NCI-H2171 (cell line): ENCODE measurements at regions not wholly inside any gene's neighbourhood (a gene's known extent, or its start where the extent isn't known, plus 50 kb on each side); places are given as distances from the start of the nearest gene placed in this dataset.

ENCODE experiments used
- DNase-seq: peaks from one replicate; lab custom pipeline; 2025; lab: John Stamatoyannopoulos, UW

DNA sequence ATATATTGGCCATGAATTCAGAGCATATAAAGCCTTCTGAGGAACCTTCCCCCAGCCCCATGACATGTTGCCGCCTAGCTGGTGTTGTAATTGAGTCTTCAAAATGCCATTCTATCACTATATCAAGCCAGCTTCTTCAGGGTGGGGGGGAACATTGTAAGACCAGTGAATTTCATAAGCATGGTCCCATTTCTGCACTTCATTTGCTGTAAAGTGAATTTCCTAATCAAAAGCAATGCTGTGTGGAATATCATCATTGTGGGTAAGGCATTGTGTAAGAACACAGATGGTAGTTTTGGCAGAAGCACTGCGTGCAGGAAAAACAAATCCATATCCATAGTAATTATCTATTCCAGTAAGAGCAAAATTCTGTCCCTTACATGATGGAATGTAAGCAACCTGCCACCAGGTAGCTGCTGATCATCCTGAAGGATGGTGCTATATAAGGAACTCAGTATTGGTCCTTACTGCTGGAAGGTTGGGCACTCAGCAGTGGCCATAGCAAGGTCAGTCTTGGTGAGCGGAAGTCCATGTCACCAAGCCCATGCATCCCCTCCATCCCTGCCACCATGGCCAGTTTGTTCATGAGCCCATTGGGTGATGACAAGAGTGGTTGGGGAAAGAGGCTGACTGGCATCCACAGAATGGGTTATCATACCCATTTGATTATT is 159.4 kb downstream of the COPS8 start:
- DNase-seq = no peak

DNA sequence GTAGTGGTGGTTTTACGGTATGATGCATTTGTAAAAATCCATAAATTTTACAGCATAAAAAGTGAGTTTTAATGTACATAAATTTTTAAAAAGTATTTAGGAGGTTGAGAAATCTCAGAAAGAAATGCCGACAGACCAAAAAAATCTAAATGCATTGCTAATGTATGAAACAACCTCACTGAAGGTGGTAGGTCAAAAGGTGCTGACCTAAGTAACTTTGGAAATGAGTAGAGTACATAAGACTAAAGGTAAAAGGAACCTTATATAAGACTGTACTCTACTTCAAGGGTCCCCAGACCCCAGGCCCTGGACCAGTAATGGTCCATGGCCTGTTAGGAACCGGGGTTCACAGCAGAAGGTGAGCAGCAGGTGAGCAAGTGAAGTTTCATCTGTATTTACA is 163.4 kb downstream of the COL6A3 start:
- no peak for DNase-seq

DNA sequence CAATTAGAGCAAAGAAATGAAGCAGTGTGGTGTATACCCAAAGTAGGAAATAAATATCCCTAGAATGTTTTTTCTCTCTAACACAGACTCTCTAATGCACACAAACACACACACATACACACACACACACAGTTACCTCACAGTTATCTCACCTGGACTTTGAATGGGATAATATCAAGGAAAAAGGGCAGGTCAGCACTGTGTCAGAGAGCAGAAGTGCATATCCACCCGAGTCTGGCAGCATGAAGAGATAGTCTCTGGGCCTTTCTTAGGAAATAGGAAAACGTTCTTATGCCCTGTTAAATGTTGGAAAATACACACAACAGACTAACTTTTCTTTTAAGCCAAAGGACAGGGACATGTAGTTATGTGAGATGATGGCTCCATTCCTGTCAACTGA is 162.0 kb downstream of the COL6A3 start:
- DNase-seq = no peak

DNA sequence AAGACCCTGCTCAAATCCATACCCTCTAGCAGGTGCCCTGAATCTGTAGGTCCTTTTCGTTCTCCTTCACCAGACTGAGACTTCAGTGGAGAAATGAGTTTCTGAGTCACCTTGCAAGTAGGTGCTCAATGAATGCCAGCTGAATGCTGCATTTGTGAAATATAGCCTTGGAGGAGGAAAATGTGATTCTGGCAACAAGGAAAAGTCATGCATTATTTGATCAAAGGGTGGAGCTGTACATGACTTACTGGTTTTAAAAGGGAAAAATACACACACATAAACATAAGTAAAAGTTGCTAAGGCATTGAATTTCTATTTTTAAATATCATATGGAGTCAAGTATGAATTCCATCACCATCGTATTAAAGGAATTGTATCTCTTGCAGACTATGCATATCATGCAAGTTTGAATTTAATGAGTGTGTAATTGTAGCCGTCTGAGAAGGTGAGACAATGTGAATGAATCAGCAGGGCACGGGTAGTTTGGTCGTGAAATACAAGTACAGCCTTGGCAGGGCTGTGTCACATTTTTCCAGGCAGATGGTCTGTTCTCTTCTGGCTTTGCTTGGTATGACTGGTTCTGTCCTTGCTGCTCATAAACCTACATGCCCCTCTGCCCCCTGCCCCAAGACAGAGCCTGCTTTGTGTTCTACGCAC is 160.8 kb downstream of the COL6A3 start:
- no peak for DNase-seq

DNA sequence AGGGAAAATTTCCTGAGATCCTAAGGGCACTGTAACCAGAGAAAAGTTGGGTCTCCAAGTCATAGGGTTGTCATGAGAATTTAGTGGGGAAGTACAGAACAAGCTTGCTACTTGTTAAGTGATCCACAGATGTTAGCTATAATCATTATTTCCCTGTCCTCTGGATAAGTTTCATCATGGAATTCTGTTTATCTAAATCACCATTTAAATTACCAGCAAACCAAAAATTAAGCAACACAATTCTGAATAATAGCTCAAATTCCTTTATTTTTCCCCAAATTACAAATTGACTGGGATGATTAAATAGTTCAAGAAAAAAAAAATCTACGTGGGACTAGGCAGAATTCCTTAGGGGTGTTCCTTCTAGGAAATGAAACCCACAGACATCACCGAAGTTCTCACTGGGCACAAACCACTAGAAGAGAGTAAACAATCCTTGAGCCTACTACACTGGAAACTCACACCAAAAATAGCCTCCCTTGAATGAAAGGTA is 159.5 kb downstream of the COL6A3 start:
- no peak for DNase-seq

DNA sequence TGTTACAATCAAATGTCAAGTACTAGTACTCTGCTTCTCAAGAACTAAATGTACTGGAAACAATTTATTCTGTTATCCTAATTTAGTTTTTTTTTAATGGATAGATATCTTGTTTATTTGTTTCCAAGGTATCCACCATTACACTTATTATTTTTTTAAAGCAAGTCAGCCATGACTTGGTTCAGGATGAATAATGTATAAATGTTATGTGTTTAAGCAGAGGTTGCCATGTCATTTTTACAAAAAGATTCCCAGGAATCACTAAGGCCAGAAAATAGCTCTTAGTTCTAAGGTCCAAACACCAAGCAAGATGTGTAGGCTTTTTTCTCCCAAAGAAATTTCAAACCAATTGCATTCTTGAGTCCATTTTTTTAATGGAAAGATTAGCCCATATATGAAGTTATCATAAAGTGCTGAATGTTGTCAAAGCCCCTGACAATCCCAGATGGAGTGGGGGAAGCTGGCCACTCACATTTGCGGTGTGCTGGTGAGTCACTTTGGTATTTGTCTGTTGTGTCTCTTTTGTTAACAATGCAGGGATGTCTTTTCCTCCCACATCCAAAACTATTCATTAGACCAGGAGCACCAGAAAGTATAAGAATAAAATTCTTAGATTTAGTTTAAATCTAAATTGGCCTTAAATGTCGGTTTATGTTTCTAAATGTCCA is 158.9 kb downstream of the COL6A3 start:
- DNase-seq = no peak

DNA sequence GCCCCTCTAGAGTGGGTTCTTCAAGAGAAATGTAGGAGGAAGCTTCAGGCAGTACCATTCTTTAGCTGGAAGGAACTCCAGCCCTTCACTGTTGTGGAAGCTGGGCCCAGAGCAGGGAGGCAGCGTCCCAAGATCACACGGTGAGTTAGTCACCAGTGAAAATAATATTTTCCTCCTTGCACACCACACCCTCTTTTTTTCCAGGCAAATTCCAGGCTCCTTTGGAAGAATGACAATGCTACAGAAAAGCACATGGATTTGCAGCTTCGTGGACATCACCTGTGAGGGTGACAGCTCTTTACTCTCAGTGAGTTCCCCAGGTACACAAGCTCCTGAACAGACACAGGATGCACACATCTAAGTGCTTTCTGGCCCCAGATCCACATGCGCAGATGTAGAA is 157.1 kb downstream of the COL6A3 start:
- DNase-seq = no peak

DNA sequence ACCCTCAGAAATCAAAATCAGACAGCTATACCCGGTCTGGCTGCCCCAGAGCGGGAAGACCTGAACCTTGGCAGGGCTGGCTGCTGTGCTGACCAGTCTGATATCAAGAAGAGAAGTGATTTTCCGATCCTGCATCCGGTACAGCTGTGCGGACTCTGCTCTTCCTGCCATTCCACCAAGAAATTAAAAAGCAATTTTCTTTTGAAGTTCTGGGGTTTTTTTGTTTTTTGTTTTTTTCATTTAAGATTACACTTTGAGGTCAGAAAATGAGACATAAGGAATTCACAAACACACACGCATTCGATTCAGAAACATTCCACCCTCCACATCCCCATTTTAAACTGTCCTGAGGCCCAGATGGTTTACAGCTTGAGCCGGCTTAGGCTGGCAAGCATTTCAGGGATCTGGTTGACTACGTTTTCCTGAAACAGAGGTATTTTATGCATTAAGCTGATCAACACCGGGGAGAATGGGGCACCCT is 156.5 kb downstream of the COL6A3 start:
- no peak for DNase-seq

DNA sequence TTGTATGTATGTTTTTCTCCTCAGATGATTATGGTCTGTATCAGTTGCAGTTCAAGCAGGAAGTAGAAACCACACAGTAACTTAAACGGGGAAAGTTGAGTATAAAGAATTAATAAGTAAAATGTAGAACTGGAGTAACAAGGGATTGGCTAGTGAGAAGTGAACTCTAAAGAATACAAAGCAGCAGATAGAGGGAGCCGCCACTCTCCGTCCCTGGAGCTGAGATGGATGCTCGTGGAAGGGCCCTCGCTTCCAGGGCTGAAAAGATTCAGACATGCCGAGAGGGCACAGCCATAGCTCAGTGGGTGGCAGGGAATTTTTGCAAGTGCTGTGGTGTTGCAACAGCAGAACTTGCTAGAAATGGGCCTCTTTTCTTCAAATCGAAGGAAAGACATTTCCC is 155.8 kb downstream of the COL6A3 start:
- DNase-seq = no peak

DNA sequence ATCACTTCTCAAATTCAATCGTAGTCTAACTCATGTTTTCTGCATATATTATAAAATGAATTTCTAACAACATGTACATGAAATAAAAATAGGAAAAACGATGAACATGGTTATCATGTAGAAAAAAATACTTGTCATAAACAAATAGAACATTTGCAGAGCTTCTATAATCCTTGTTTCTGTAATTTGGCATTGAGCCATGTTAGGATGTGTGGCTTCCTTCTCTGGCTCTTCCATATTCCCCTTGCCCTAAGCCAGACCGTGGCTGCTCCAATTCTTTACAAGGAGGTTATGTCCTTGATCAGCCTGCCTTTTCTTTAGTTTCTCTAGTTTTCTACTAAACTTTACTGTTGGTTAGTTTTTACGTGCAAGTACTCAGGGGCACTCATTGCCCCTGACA is 155.3 kb downstream of the COL6A3 start:
- no peak for DNase-seq

DNA sequence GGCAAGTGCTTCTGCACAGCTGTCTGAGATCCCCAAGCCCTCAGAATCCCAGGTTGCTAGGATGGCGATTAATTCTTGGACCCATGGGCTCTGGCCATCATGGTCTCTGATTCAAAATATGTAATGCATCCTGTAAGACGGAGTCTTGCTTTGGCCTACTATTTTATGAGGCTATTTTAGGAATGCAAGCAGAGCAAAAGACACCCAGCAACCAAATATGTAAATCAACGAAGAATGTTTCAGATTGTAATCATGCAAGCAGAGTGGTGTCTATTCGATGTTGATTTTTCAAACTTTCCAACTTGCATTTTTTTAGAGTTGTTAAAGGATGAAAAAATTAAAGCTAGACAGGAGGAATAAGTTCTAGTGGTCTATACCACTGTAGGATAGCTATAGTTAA is 154.8 kb downstream of the COL6A3 start:
- no peak for DNase-seq

DNA sequence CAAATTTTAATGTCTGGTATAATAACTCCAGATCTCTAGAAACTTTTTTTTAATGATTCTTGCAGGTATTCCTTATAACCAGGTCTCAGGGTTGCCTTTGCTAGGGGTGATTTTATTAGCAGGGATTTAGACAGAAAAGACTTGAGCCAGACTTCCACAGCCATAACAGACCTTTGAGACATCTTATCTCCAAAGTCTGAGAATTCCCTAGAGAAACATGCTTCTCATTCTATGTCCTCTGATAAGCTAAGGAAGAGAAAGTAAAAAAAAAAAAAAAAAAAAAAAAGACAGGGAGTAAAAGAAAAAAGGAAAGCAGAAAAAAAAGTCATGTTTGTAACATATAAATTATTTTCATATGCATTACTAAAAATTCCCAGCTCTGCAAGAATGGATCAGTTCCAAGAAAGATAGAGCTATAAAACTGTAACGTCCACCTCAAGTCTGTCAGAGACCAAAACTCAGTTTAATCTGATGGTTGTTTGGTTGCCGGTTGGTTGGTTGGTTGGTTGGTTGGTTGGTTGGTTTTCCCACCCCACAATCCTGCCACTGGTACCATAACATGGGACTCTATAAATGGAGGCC is 153.8 kb downstream of the COL6A3 start:
- no peak for DNase-seq

DNA sequence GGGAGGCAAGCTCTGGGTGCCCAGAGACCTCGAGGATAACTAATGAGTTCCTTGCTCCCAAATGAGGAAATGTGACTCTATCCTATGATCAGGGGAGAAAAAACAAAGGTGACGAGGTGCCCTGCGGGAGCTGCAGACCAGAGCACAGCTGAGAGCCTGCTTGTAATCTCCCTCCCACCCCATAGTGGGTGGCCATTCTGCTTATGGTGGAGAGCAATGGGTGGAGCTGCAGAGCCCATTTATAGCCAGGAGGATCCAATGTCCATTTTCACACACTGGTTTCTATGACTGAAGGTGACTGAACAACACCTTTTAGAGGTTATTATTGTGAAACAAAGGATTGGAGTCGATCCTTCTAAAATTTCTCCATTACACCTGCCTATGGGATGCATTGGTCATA is 153.3 kb downstream of the COL6A3 start:
- DNase-seq = no peak

DNA sequence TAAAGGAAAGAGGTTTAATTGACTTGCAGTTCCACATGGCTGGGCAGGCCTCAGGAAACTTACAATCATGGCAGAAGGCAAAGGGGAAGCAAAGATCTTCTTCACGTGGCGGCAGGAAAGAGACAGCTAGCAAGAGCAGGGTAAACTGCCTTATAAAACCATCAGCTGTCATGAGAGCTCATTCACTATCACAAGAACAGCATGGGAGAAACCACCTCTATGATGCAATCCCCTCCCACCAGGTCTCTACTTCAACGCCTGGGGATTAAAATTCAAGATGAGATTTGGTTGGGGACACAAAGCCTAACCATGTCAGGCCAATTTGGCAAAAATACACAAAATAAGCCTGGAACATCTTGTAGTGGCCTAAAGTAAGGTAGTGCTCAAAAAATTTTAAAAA is 152.6 kb downstream of the COL6A3 start:
- DNase-seq = no peak

DNA sequence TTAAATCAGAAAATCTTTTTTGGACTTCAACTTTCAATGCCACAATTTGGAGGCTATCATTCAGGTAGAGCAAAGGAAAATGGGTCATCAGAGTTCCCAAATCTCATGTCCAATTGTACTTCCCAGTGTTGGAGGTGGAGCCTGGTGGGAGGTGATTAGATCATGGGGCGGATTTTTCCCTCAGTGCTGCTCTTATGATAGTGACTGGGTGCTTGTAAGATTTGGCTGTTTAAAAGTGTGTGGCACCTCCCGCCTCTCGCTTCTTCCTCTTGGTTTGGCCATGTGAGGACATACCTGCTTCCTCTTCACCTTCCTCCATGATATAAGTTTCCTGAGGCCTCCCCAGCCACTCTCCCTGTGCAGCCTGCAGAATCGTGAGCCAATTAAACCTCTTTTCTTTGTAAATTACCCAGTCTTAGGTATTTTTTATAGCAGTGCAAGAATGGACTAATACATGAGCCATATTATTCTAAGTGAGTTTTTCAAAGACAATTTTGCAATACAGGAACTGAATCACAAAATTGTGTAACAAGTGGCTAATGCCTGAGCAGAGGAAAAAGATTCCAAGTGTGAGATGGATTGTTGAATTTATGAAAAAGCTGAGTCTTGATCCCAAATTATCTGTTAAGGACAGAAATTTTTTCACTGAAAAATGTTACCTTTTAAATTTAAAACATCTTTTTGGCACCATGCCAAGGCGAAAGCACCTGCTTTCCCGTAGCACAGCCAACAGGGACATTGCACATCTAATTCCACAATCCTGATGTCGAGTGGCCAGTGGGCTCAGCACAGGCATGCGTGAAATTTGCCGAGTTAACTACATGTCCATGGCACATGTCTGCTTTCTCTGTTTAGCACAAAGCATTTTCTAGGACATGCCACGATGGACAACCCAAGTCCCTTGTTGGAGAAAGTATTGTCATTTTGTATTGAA is 150.9 kb downstream of the COL6A3 start:
- no peak for DNase-seq

DNA sequence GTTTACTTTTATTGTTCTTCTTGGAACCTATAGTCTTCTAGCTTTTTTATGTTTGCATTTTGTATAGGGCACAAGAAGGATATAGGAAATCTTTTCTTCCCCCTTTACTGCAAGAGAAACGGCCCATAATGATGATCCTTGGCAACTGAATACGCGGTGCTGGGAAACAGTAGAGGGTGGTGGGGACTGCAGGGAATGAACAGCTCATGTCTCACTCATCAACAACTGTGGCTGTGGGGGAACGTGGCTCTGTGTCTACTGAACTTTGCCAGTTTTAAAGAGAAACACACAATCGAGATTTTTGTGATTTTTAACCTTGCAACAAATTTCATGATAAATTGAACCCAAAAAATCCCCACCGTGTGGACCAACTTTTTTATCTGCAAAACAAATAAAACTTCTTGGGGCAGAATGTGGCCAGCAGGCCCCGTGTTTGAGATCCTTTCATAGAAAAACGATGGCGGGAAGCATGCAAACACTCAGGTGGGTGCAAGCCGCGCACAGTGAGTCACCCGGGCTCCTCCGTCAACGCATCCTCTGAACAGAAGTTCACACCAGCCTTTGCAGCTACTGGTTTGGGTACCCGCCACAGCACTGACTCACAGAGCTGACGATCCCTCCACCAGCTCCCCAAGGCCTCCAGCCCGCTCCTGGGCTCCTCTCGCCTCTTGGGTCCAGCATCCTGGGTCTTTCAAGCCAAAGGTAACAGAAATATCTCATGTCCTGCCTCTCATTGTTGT is 149.3 kb downstream of the COL6A3 start:
- no peak for DNase-seq

DNA sequence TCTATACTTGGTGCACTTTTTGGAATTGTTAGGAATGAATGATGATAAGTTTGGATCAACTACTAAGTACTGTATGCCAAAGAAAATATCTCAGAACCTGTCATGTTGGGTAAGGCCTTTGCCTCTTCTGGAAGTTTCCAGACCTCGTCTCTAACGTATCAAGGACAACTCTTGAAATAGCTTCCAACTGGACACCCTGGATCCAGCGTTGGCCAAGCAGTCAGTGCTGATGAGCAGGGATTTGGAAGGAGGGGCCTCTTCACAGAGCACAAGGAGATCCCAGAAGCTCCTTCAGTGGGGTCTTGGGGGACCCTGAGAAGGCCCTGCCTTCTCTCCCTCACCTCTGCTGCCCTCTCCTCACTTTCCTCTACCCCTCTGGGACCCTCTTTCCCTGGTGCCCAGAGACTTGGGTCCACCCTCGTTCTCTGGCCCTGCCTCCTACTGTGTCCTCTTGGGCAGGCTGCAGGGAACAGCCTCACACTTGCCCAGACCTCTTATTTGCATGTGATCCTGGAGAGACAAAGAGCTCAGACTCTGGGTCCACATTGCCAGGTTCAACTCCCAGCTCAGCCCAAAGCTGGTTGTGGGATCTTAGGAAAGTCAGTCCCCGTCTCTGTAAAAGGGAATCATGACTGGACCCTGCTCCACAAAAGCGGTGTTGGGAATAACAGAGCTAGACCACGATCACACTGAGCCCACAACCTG is 145.8 kb downstream of the COL6A3 start:
- no peak for DNase-seq

DNA sequence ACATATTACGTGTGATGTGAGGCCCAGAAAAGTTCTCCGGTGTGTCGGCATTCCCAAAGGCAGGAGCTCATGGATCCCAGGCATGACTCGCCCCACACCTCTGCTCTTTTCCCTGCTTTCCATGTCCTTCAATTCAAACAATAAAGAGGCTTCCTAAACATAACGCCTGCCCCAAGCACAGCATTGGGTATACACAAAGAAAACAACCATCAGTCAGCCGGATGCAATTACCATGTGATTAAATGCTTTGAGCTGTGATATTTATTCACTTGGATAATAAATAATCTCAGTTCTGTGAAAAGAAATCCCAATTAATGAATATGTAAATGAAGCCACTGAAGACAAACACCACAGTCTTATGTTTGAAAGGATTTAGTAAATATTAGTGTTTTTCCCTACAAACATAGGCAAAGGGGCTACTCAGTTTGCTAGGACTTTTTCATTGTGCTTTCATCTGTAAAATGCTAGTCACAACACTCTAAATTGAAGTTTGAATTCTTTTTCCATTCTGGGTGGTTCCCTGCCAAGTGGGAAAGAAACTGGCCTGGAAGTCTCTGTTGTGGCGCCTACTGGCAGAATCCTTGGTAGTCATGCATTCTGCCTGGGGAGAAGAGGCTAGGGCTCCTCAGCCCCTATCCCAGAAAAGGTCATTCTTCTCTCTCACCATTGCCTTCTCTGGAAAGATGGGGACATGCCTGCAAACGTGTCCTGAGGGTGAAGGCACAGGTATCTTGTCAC is 144.7 kb downstream of the COL6A3 start:
- no peak for DNase-seq

DNA sequence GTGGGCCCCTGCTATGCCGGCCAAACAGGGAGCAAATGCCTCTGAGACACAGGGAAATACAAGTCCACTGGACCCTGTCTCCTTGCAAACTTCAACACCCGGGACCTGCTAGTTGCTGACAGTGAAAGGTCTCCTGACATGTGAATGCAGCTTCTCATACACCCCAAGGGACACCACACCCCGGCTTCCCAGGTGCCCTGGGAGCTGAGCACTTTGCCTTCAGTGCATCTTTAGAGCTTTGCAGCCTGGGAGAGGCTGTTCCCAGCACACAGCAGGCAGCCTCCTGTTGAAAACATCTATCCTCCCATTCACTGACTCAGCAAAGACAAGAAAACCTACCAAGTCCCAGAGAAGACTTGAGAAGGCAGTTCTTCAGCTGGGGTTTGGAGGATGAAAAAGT is 143.4 kb downstream of the COL6A3 start:
- no peak for DNase-seq
